Testis (tissue), 2 donors: ENCODE measurements at regions not wholly inside any gene's neighbourhood (a gene's known extent, or its start where the extent isn't known, plus 50 kb on each side); places are given as distances from the start of the nearest gene placed in this dataset.

Experiments used
- DNase-seq: peaks from one replicate; pipeline ENCODE4 v3.0.0-alpha.2; 2019
- H3K27ac ChIP-seq, 2 donors: fragments of 200-600 bp; sonication (generic); one replicate each; pipeline ENCODE4 v1.5.1; 2019
- H3K27me3 ChIP-seq: fragments of 200-600 bp; sonication (generic); one replicate; pipeline ENCODE4 v1.5.1; 2019
- H3K36me3 ChIP-seq: fragments of 200-600 bp; sonication (generic); one replicate; pipeline ENCODE4 v1.5.1; 2017; ENCODE audit warnings: low read depth; ENCODE audit errors: missing control alignments
- H3K4me1 ChIP-seq: fragments of 200-600 bp; sonication (generic); one replicate; pipeline ENCODE4 v1.5.1; 2019
- H3K4me3 ChIP-seq, 2 donors: fragments of 200-600 bp; sonication (generic); one replicate each; pipeline ENCODE4 v1.5.1; 2017 to 2019
- H3K9me3 ChIP-seq: fragments of 200-600 bp; sonication (generic); one replicate; pipeline ENCODE4 v1.5.1; 2017
- POLR2A ChIP-seq: fragments of 450-650 bp; IDR thresholded peaks from one replicate; pipeline ENCODE4 v1.6.1; 2017; ENCODE audit warnings: antibody characterized with exemption, mild to moderate bottlenecking, moderate library complexity
- WGBS, 2 donors: methylation state at CpG; one replicate each; pipeline ENCODE4 v1.1.5; 2018; 5-methylcytosine and 5-hydroxymethylcytosine counted together
- intact Hi-C: fragments of 100-400 bp; cut with DNase I; formaldehyde crosslinking; loops from one replicate; pipeline ENCODE4 v1.15.1; 2023; ENCODE audit warnings: low total_unique reads
- TF ChIP-seq, protein P1 (sequence below), 3 experiments: fragments of 450-650 bp in 2 of 3; fragments of 200-600 bp in 1 of 3; sonication (generic) in 1 of 3; IDR thresholded peaks; one replicate each; pipeline ENCODE4 v1.5.1; 2016 to 2019; ENCODE audit warnings: antibody characterized with exemption in 3 of 3, mild to moderate bottlenecking in 2 of 3, moderate library complexity in 1 of 3

DNA sequence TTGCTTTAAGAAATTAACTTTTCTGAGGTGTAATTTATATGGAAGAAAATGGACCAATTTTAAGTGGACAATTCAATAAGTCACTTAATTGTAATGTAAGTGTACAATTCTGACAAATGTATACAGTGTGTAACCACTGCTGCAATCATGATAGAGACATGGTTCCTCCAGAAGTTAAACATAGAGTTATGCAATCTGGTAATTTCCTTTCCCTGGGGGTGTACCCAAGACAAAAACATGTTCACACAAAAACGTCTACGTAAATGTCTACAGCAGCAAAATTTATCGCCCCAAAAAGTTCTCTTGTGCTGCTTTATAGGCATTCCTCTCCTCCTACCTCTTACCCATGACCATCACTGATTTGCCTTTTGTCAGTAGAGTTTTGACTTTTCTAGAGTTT lies 141.5 kb downstream of the AQP4 start:
- Histone ChIP-seq H3K4me3 (no peak overlapping the region), H3K27ac (no peak overlapping the region), H3K27me3 (no peaks in the 10 kb centered on the region), H3K36me3 (no peaks in the 10 kb centered on the region), H3K9me3 (no peaks in the 10 kb centered on the region), H3K4me1 (no peaks in the 10 kb centered on the region)
- 72 to 79% methylated on average over 3 of the region's 3 CpGs for WGBS, 2 donors
- DNase-seq = no peak
- no peak for TF ChIP-seq POLR2A
- TF ChIP-seq, protein P1, sequence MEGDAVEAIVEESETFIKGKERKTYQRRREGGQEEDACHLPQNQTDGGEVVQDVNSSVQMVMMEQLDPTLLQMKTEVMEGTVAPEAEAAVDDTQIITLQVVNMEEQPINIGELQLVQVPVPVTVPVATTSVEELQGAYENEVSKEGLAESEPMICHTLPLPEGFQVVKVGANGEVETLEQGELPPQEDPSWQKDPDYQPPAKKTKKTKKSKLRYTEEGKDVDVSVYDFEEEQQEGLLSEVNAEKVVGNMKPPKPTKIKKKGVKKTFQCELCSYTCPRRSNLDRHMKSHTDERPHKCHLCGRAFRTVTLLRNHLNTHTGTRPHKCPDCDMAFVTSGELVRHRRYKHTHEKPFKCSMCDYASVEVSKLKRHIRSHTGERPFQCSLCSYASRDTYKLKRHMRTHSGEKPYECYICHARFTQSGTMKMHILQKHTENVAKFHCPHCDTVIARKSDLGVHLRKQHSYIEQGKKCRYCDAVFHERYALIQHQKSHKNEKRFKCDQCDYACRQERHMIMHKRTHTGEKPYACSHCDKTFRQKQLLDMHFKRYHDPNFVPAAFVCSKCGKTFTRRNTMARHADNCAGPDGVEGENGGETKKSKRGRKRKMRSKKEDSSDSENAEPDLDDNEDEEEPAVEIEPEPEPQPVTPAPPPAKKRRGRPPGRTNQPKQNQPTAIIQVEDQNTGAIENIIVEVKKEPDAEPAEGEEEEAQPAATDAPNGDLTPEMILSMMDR (IDR thresholded peaks at IDR 0.05) = no peak
- intact Hi-C loops = no loop called here

DNA sequence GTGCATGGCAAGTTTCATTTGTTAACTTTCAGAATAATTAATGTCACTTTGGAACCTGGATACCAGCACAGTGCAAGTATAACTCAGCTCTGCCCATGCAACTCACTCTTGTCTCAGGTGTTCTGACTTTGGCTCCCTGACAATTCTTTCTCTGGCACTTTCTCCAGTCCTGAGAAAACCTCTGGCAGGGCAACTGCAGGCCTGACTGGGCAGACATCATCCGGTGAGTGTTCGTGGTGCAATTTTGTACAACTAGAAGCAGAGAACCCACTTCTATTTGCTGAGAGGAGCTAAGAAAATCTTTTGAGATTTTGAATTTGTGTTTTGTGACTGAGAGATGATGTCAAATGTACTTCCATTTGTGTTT lies 143.0 kb downstream of the AQP4 start:
- TF ChIP-seq, protein P1 (IDR thresholded peaks at IDR 0.05) = no peak
- TF ChIP-seq POLR2A = no peak
- H3K4me3 ChIP-seq = no peak overlapping the region
- no peaks in the 10 kb centered on the region for H3K36me3 ChIP-seq
- no peaks in the 10 kb centered on the region for H3K27me3 ChIP-seq
- no peak for DNase-seq
- intact Hi-C loops = no loop called here
- H3K4me1 ChIP-seq = no peaks in the 10 kb centered on the region
- H3K27ac ChIP-seq = no peak overlapping the region
- 98% methylated on average over 2 of the region's 2 CpGs for WGBS, 2 donors
- H3K9me3 ChIP-seq = no peaks in the 10 kb centered on the region

DNA sequence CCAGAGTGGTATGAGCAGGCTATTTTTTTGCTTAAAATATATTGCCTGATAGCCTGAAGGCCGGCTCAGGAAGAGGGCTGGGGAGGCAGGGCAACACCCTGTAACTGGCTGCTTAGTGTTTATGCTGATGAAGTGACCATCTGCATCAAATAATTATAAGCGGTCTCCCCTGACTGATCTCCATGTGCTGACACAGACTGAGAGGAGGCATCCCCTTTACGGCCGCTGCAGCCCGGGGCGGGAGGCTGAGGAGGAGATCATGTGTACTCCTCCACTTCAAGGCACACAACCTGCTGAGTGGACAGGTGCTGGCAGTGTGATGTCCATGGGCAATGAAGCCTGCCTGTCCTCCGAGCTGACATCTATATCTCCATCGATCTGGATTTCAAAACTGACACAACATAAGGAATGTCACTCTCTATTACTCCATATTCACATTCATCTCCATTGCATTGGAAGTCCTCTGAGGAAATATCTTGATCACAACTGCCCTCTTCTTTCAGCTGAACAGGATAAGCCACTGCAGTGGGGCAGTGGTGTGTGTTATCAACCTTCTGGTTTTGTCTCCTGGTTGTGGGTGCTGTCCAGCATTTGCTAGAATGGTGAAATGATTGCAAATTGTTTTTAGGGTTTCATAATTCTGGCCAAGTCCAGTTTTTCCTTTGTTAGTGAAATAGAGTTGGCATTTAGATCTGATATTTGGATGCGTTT lies 143.5 kb downstream of the AQP4 start:
- no peak for DNase-seq
- H3K9me3 ChIP-seq = no peaks in the 10 kb centered on the region
- no peaks in the 10 kb centered on the region for H3K27me3 ChIP-seq
- 77 to 88% methylated on average over 4 to 9 of the region's 9 CpGs for WGBS, 2 donors
- H3K36me3 ChIP-seq = no peaks in the 10 kb centered on the region
- no peak overlapping the region for H3K4me3 ChIP-seq
- H3K4me1 ChIP-seq = no peaks in the 10 kb centered on the region
- no peak for TF ChIP-seq POLR2A
- TF ChIP-seq, protein P1 (IDR thresholded peaks at IDR 0.05) = no peak
- intact Hi-C loops = no loop called here
- H3K27ac ChIP-seq = no peak overlapping the region

DNA sequence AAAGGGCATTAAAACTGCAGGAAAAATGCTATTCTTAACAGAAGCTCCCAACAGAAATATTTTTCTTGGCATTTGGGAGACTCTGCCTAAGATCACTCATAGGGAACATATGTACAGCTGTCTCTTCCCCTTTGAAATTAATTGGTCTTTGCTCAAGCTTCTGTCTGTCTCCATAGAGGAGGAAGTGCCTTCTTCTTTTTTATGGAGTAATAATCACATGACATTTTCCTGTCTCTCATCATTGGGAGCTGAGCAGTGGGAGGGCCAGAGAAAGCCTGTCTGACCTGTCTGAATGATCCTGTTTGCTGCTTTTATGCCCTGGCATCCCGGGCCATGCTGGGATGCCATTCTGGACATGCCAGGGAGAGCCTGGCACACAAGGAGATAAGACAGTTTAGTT lies 145.6 kb downstream of the AQP4 start:
- intact Hi-C loops = no loop called here
- WGBS, 2 donors = 36 to 53% methylated on average over 1 of the region's 1 CpG
- Histone ChIP-seq H3K36me3 (no peaks in the 10 kb centered on the region), H3K4me1 (no peaks in the 10 kb centered on the region), H3K4me3 (no peak overlapping the region), H3K9me3 (no peaks in the 10 kb centered on the region), H3K27ac (no peak overlapping the region), H3K27me3 (no peaks in the 10 kb centered on the region)
- no peak for TF ChIP-seq POLR2A
- TF ChIP-seq, protein P1 (IDR thresholded peaks at IDR 0.05) = no peak
- no peak for DNase-seq

DNA sequence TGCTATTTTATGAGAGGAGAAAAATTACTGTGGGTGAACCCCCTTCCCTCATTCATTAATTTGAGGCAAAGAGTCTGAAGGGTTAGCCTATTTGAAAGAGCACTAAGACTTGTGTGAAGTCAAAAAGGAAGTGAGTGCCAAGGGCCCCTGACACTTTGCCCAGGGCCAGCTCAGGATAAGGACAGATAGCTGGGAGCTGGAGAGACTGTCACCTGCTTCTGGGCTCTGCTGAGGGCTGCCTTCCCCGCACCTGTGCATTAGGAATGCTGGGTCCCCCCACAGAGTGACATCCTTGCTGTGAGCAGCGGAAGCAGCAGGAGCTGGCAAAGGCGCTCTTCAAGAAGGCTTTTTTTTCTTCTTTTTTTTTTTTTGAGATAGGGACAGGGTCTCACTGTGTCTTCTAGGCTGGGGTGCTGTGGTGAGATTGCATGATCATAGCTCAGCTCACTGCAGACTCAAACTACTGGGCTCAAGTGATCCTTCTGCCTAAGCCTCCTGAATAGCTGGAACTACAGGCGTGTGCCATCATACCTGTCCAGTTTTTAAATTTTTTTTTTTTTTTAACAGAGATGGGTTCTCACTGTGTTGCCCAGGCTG lies 148.3 kb downstream of the AQP4 start:
- Histone ChIP-seq H3K9me3 (no peaks in the 10 kb centered on the region), H3K4me1 (no peaks in the 10 kb centered on the region), H3K4me3 (no peak overlapping the region), H3K36me3 (no peaks in the 10 kb centered on the region), H3K27me3 (no peaks in the 10 kb centered on the region), H3K27ac (no peak overlapping the region)
- intact Hi-C loops = no loop called here
- TF ChIP-seq, protein P1 (IDR thresholded peaks at IDR 0.05) = no peak
- no peak for TF ChIP-seq POLR2A
- no peak for DNase-seq
- WGBS, 2 donors = 75 to 94% methylated on average over 4 of the region's 4 CpGs
